ENCODE measurements at regions not wholly inside any gene's neighbourhood (a gene's known extent, or its start where the extent isn't known, plus 50 kb on each side); places are given as distances from the start of the nearest gene placed in this dataset.

GRCh38 chr11:87447606-87448005 lies 409.9 kb downstream of the TMEM135 start:
- no peak overlapping the region for H3K4me3 ChIP-seq (ENCODE audit: low read depth, poor library complexity, severe bottlenecking)
- TF ChIP-seq POLR2A (IDR thresholded peaks at IDR 0.05): no peak
- TF ChIP-seq CTCF (IDR thresholded peaks at IDR 0.05): no peak
- 85 to 91% methylated on average over 2 of the region's 2 CpGs for WGBS, 2 donors
- intact Hi-C loops (cut with DNase I; ENCODE audit: low total_unique reads): no loop called here
- no peak for DNase-seq (ENCODE audit: low spot score in 2 of 2)

- no peak for DNase-seq (ENCODE audit: low spot score in 2 of 2)
- intact Hi-C loops (cut with DNase I; ENCODE audit: low total_unique reads): no loop called here
- H3K4me3 ChIP-seq (ENCODE audit: low read depth, poor library complexity, severe bottlenecking): no peak overlapping the region
- WGBS, 2 donors: 79 to 83% methylated on average over 1 of the region's 1 CpG
- TF ChIP-seq CTCF (IDR thresholded peaks at IDR 0.05) (no peak), POLR2A (IDR thresholded peaks at IDR 0.05) (no peak)
Measured at GRCh38 chr11:87444993-87445392, 407.3 kb downstream of the TMEM135 start.

- WGBS, 2 donors: 71 to 79% methylated on average over 2 of the region's 2 CpGs
- no peak overlapping the region for H3K4me3 ChIP-seq (ENCODE audit: low read depth, poor library complexity, severe bottlenecking)
- DNase-seq (ENCODE audit: low spot score in 2 of 2): no peak
- intact Hi-C loops (cut with DNase I; ENCODE audit: low total_unique reads): no loop called here
- no peak for TF ChIP-seq CTCF (IDR thresholded peaks at IDR 0.05)
- no peak for TF ChIP-seq POLR2A (IDR thresholded peaks at IDR 0.05)
Measured at GRCh38 chr11:87443707-87444106, 406.0 kb downstream of the TMEM135 start.

- H3K4me3 ChIP-seq (ENCODE audit: low read depth, poor library complexity, severe bottlenecking): no peak overlapping the region
- DNase-seq (ENCODE audit: low spot score in 2 of 2): no peak
- intact Hi-C loops (cut with DNase I; ENCODE audit: low total_unique reads): no loop called here
- TF ChIP-seq POLR2A (IDR thresholded peaks at IDR 0.05): no peak
- 50 to 58% methylated on average over 3 of the region's 3 CpGs for WGBS, 2 donors
Measured at GRCh38 chr11:87440076-87440770, 402.5 kb downstream of the TMEM135 start.

- DNase-seq (ENCODE audit: low spot score in 2 of 2): no peak
- intact Hi-C loops (cut with DNase I; ENCODE audit: low total_unique reads): no loop called here
- no peak overlapping the region for H3K4me3 ChIP-seq (ENCODE audit: low read depth, poor library complexity, severe bottlenecking)
- WGBS, 2 donors: 59 to 78% methylated on average over 1 of the region's 1 CpG
- TF ChIP-seq POLR2A (IDR thresholded peaks at IDR 0.05) (no peak), CTCF (IDR thresholded peaks at IDR 0.05) (no peak)
Measured at GRCh38 chr11:87438416-87438815, 400.7 kb downstream of the TMEM135 start.

GRCh38 chr11:87437844-87438223 lies 400.1 kb downstream of the TMEM135 start:
- intact Hi-C loops (cut with DNase I; ENCODE audit: low total_unique reads): no loop called here
- no peak for TF ChIP-seq POLR2A (IDR thresholded peaks at IDR 0.05)
- DNase-seq (ENCODE audit: low spot score in 2 of 2): no peak
- H3K4me3 ChIP-seq (ENCODE audit: low read depth, poor library complexity, severe bottlenecking): no peak overlapping the region

- TF ChIP-seq CTCF (IDR thresholded peaks at IDR 0.05) (no peak), POLR2A (IDR thresholded peaks at IDR 0.05) (no peak)
- WGBS, 2 donors: 90 to 94% methylated on average over 5 of the region's 5 CpGs
- intact Hi-C loops (cut with DNase I; ENCODE audit: low total_unique reads): no loop called here
- no peak for DNase-seq (ENCODE audit: low spot score in 2 of 2)
- H3K4me3 ChIP-seq (ENCODE audit: low read depth, poor library complexity, severe bottlenecking): no peak overlapping the region
Measured at GRCh38 chr11:87437133-87437843, 399.6 kb downstream of the TMEM135 start.

All from lower leg skin (tissue), 4 donors.